DOHH2 (cell line): ENCODE measurements at regions not wholly inside any gene's neighbourhood (a gene's known extent, or its start where the extent isn't known, plus 50 kb on each side); places are given as distances from the start of the nearest gene placed in this dataset.

Source experiments
- H3F3A ChIP-seq: fragments of 200-600 bp; sonication (generic), shearing (Covaris generic); 2 replicates; pipeline ENCODE4 v1.6.0; 2016; ENCODE audit warnings: antibody characterized with exemption, mild to moderate bottlenecking; ENCODE audit not compliant: control insufficient read depth, insufficient read depth
- H3K27ac ChIP-seq: fragments of 200-600 bp; sonication (generic); 2 replicates; pipeline ENCODE4 v1.5.1; 2014; ENCODE audit warnings: low read depth, mild to moderate bottlenecking, low read length, moderate library complexity
- H3K27me3 ChIP-seq: fragments of 200-600 bp; sonication (generic); 2 replicates; pipeline ENCODE4 v1.6.1; 2014; ENCODE audit warnings: mild to moderate bottlenecking, low read length, mixed read lengths; ENCODE audit not compliant: control insufficient read depth
- H3K36me3 ChIP-seq: fragments of 200-600 bp; sonication (generic); 2 replicates; pipeline ENCODE4 v1.6.1; 2014; ENCODE audit warnings: mild to moderate bottlenecking, low read length, moderate library complexity, mixed read lengths; ENCODE audit not compliant: control insufficient read depth
- H3K4me1 ChIP-seq: fragments of 200-600 bp; sonication (generic); 2 replicates; pipeline ENCODE4 v1.6.1; 2014; ENCODE audit warnings: mild to moderate bottlenecking, low read length, mixed read lengths; ENCODE audit not compliant: control insufficient read depth
- H3K4me2 ChIP-seq: fragments of 200-600 bp; sonication (generic); 2 replicates; pipeline ENCODE4 v1.6.0; 2014; ENCODE audit warnings: mild to moderate bottlenecking, low read length, moderate library complexity
- H3K4me3 ChIP-seq: fragments of 200-600 bp; sonication (generic); 2 replicates; pipeline ENCODE4 v1.5.1; 2014; ENCODE audit warnings: mild to moderate bottlenecking, low read length, mixed read lengths
- H3K79me2 ChIP-seq: fragments of 200-600 bp; sonication (generic); 2 replicates; pipeline ENCODE4 v1.6.1; 2014; ENCODE audit warnings: mild to moderate bottlenecking, low read length, mixed read lengths; ENCODE audit not compliant: control insufficient read depth
- H3K9me2 ChIP-seq: fragments of 200-600 bp; sonication (generic); replicated peaks from 2 replicates; pipeline ENCODE4 v1.6.1; 2014; ENCODE audit warnings: mild to moderate bottlenecking, low read length, mixed read lengths; ENCODE audit not compliant: control insufficient read depth
- H3K9me3 ChIP-seq: fragments of 200-600 bp; sonication (generic); 2 replicates; pipeline ENCODE4 v1.6.1; 2014; ENCODE audit warnings: antibody characterized with exemption, low read length, mixed read lengths; ENCODE audit not compliant: control insufficient read depth, insufficient read depth
- H4K20me1 ChIP-seq: fragments of 200-600 bp; sonication (generic); 2 replicates; pipeline ENCODE4 v1.6.0; 2014; ENCODE audit warnings: low read depth, mild to moderate bottlenecking, antibody characterized with exemption, low read length, moderate library complexity; ENCODE audit not compliant: control insufficient read depth, insufficient read depth
- EZH2phosphoT487 ChIP-seq: fragments of 200-600 bp; sonication (generic); IDR thresholded peaks from 2 replicates; pipeline ENCODE4 v1.6.1; 2017; ENCODE audit warnings: borderline replicate concordance, mild to moderate bottlenecking, antibody characterized with exemption, low read length, moderate library complexity, mixed read lengths
- TF ChIP-seq, protein P1 (sequence below): fragments of 200-600 bp; sonication (generic); IDR thresholded peaks from one replicate; pipeline ENCODE4 v1.5.1; 2014; ENCODE audit warnings: antibody characterized with exemption, mild to moderate bottlenecking, low read depth, low read length; ENCODE audit not compliant: poor library complexity, severe bottlenecking

DNA sequence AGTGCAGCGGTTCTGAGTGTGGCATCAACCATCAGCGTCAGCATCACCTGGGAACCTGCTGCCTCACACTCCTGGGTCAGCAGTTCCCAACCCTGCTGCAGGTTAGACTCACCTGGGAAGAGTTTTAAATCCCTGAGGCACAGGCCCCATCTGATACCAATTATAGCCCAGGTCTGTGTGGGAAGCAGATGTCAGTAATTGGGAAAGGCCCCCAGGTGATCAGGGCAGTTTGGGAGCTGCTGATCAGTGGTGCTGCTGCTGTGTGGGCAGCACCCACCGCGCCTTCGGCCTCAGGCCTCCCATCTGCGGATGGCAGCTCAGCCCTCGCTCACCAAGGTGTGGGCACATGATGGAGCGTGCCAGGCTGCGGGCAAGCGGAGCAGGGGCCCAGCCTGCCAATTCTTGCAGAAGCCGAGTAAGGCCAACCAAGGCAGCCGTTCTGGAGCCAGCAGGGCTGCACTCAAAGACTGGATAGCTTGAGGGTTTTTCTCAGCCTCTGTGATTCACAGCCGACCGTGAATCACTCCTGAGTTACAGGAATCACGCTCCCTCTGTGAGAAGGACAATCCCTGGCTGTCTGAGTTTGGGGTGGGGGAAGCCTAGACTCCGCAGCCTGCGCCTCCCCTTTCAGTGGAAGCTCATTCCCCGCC, 155.6 kb upstream of the SFSWAP start:
- TF ChIP-seq, protein P1, sequence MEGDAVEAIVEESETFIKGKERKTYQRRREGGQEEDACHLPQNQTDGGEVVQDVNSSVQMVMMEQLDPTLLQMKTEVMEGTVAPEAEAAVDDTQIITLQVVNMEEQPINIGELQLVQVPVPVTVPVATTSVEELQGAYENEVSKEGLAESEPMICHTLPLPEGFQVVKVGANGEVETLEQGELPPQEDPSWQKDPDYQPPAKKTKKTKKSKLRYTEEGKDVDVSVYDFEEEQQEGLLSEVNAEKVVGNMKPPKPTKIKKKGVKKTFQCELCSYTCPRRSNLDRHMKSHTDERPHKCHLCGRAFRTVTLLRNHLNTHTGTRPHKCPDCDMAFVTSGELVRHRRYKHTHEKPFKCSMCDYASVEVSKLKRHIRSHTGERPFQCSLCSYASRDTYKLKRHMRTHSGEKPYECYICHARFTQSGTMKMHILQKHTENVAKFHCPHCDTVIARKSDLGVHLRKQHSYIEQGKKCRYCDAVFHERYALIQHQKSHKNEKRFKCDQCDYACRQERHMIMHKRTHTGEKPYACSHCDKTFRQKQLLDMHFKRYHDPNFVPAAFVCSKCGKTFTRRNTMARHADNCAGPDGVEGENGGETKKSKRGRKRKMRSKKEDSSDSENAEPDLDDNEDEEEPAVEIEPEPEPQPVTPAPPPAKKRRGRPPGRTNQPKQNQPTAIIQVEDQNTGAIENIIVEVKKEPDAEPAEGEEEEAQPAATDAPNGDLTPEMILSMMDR = no peak
- TF ChIP-seq EZH2phosphoT487 = no peak

DNA sequence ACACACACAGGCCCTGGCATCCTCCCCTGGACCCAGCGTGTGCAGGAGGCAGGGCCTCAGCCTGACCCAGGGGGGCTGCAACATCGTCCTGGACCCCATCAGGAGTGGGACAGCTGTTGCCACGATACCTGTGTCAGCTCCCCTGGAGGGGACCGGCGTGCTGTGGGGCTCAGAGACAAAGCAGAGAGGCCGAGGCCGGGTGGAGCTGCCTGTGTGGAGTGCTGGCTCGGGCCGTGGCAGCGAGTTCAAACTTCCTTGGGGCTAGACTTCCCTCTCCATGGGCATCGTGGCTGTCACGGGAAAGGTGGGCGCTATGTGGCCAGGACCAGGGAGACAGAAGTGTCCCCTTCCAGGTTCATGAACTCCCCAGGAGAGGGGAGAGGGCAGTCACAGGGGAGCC, 155.0 kb upstream of the SFSWAP start:
- TF ChIP-seq, protein P1 = no peak
- TF ChIP-seq EZH2phosphoT487 = no peak
- Histone ChIP-seq H3K27ac (no peak overlapping the region), H3F3A (no peaks in the 10 kb centered on the region), H3K36me3 (no peaks in the 10 kb centered on the region), H3K4me3 (no peak overlapping the region), H3K9me2 (no peaks in the 10 kb centered on the region), H3K79me2 (no peaks in the 10 kb centered on the region), H3K4me1 (no peaks in the 10 kb centered on the region), H4K20me1 (no peaks in the 10 kb centered on the region), H3K27me3 (no peaks in the 10 kb centered on the region), H3K9me3 (no peaks in the 10 kb centered on the region), H3K4me2 (no peak overlapping the region)

More for the DNA sequence above, 155.6 kb upstream of the SFSWAP start:
- H3K79me2 ChIP-seq = no peaks in the 10 kb centered on the region
- H3K4me3 ChIP-seq = no peak overlapping the region
- no peak overlapping the region for H3K27ac ChIP-seq
- H3F3A ChIP-seq = no peaks in the 10 kb centered on the region
- H3K27me3 ChIP-seq = no peaks in the 10 kb centered on the region
- no peaks in the 10 kb centered on the region for H3K4me1 ChIP-seq
- H3K9me3 ChIP-seq = no peaks in the 10 kb centered on the region
- H3K36me3 ChIP-seq = no peaks in the 10 kb centered on the region
- no peaks in the 10 kb centered on the region for H4K20me1 ChIP-seq
- H3K9me2 ChIP-seq = no peaks in the 10 kb centered on the region
- no peak overlapping the region for H3K4me2 ChIP-seq

DNA sequence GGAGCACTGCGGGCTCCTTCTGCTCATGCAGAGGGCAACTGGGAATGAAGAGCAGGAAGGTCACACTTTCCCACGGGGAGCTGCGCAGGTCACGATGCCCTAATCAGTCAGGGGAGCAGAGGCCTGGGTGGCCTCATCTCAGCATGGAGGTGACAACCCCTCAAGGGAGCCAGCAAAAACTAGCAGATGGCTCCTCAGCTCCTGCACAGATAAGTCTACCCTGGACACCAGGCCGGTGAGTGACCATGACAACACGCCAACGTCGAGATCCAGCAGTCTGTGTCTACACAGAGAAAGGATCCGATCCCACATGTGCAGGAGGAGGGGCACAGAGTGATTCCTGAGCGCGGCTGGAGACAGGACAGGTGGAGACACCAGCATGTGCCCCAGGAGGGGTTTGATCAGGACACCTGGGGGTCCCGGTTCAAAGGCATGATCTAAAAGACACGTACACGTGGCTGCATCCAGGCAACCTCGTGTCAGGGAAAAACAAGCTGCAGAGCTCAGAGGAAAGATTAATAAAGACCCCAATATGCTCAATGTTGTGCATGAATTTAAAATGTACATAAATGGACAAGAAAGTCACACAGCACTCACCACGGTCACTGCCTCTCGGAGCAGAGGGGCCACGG, 153.7 kb upstream of the SFSWAP start:
- TF ChIP-seq, protein P1 = no peak
- TF ChIP-seq EZH2phosphoT487 = no peak
- H3F3A ChIP-seq = no peaks in the 10 kb centered on the region

More for the DNA sequence above, 153.7 kb upstream of the SFSWAP start:
- Histone ChIP-seq H3K36me3 (no peaks in the 10 kb centered on the region), H3K79me2 (no peaks in the 10 kb centered on the region), H3K9me2 (no peaks in the 10 kb centered on the region), H3K4me1 (no peaks in the 10 kb centered on the region), H3K9me3 (no peaks in the 10 kb centered on the region), H3K27me3 (no peaks in the 10 kb centered on the region), H3K27ac (no peak overlapping the region), H3K4me3 (no peak overlapping the region), H3K4me2 (no peak overlapping the region), H4K20me1 (no peaks in the 10 kb centered on the region)
